ENCODE measurements at regions not wholly inside any gene's neighbourhood (a gene's known extent, or its start where the extent isn't known, plus 50 kb on each side); places are given as distances from the start of the nearest gene placed in this dataset.
"Not testable (repeated sequence)": the region's sequence is repeated elsewhere in the genome, so short reads cannot be mapped to it uniquely, and the experiment has no call there.

DNA sequence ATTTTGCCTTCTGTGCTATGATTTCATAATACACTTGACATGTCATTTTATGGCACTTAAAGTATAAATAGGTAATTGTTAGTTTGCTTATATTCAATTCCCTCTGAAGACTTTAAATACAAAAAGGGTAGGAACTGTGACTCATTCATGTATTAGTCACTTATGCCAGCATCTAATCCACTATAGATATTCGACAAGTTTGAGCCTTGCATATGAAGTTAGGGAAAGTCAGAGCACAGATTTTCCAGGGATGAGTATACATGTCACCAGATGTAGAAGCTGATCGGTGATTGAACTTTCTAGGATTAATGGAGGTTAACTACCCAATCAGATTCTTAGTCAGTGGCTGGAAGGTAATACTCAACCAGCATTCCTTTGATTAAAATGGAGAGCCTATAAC, 1321.5 kb downstream of the XPNPEP1 start:
- no peak overlapping the region for H3K27ac ChIP-seq

GRCh38 chr10:108600511-108600910, 1322.8 kb downstream of the XPNPEP1 start:
- not testable (repeated sequence) for H3K27me3 ChIP-seq, H3K4me2 ChIP-seq

More for the DNA sequence above, 1321.5 kb downstream of the XPNPEP1 start:
- Histone ChIP-seq H3K4me1 (no peaks in the 10 kb centered on the region), H3K36me3 (no peaks in the 10 kb centered on the region), H3K4me2 (no peak overlapping the region), H3K4me3 (no peak overlapping the region), H4K20me1 (no peaks in the 10 kb centered on the region), H3K27me3 (no peaks in the 10 kb centered on the region), H3K9ac (no peak overlapping the region), H3K9me3 (replicated peaks in 1 of 11) (no peaks in the 10 kb centered on the region)
- TF ChIP-seq Cebpa-rat (IDR thresholded peaks at IDR 0.05), result no peak

GRCh38 chr10:108599317-108599716, 1324.0 kb downstream of the XPNPEP1 start:
- not testable (repeated sequence) for H3K27ac ChIP-seq; H4K20me1 ChIP-seq; H3K4me1 ChIP-seq; H3K27me3 ChIP-seq; H3K4me3 ChIP-seq; H3K9ac ChIP-seq; H3K36me3 ChIP-seq; H3K4me2 ChIP-seq; H3K9me3 ChIP-seq (replicated peaks in 1 of 11)

More at GRCh38 chr10:108600511-108600910, 1322.8 kb downstream of the XPNPEP1 start:
- H3K4me3 ChIP-seq; H3K9ac ChIP-seq; H4K20me1 ChIP-seq; H3K9me3 ChIP-seq (replicated peaks in 1 of 11); H3K27ac ChIP-seq; H3K36me3 ChIP-seq; H3K4me1 ChIP-seq: not testable (repeated sequence)

GRCh38 chr10:108598831-108599230, 1324.5 kb downstream of the XPNPEP1 start:
- no peaks in the 10 kb centered on the region for H3K27me3 ChIP-seq
- H3K9me3 ChIP-seq (replicated peaks in 1 of 11), result no peaks in the 10 kb centered on the region
- H3K4me2 ChIP-seq, result no peak overlapping the region
- H3K4me1 ChIP-seq, result peaks cover 0 to 13% (median 8%) of the 10 kb centered on the region in 10 experiments; a peak in 6 of 20 replicates
- no peak for TF ChIP-seq Cebpa-rat (IDR thresholded peaks at IDR 0.05)
- H3K9ac ChIP-seq, result no peak overlapping the region
- no peaks in the 10 kb centered on the region for H4K20me1 ChIP-seq
- no peak overlapping the region for H3K27ac ChIP-seq
- no peak overlapping the region for H3K4me3 ChIP-seq
- H3K36me3 ChIP-seq, result no peaks in the 10 kb centered on the region

- Histone ChIP-seq H3K27me3 (no peaks in the 10 kb centered on the region), H3K4me1 (peaks cover 0 to 13% (median 8%) of the 10 kb centered on the region in 10 experiments; a peak in 6 of 20 replicates), H3K9ac (no peak overlapping the region), H3K9me3 (replicated peaks in 1 of 11) (no peaks in the 10 kb centered on the region), H4K20me1 (no peaks in the 10 kb centered on the region), H3K36me3 (no peaks in the 10 kb centered on the region), H3K4me2 (no peak overlapping the region), H3K4me3 (no peak overlapping the region), H3K27ac (no peak overlapping the region)
- TF ChIP-seq Cebpa-rat (IDR thresholded peaks at IDR 0.05), result no peak
These were observed 1325.0 kb downstream of the XPNPEP1 start for GRCh38 chr10:108598320-108598695.

- no peak overlapping the region for H3K4me3 ChIP-seq
- peaks cover 0 to 13% (median 8%) of the 10 kb centered on the region in 10 experiments; a peak in 6 of 20 replicates for H3K4me1 ChIP-seq
- H3K27me3 ChIP-seq, result no peaks in the 10 kb centered on the region
- H3K4me2 ChIP-seq, result no peak overlapping the region
- H3K27ac ChIP-seq, result no peak overlapping the region
- no peaks in the 10 kb centered on the region for H4K20me1 ChIP-seq
- no peaks in the 10 kb centered on the region for H3K36me3 ChIP-seq
- no peaks in the 10 kb centered on the region for H3K9me3 ChIP-seq (replicated peaks in 1 of 11)
- H3K9ac ChIP-seq, result no peak overlapping the region
- TF ChIP-seq Cebpa-rat (IDR thresholded peaks at IDR 0.05), result no peak
These were observed 1325.5 kb downstream of the XPNPEP1 start for GRCh38 chr10:108597657-108598319.

- Histone ChIP-seq H3K4me1 (peaks cover 0 to 13% (median 8%) of the 10 kb centered on the region in 10 experiments; a peak in 6 of 20 replicates), H3K4me2 (no peak overlapping the region), H3K4me3 (no peak overlapping the region), H3K27me3 (no peaks in the 10 kb centered on the region), H3K27ac (no peak overlapping the region), H3K36me3 (no peaks in the 10 kb centered on the region), H4K20me1 (no peaks in the 10 kb centered on the region), H3K9ac (no peak overlapping the region), H3K9me3 (replicated peaks in 1 of 11) (no peaks in the 10 kb centered on the region)
- TF ChIP-seq Cebpa-rat (IDR thresholded peaks at IDR 0.05), result no peak
These were observed 1326.3 kb downstream of the XPNPEP1 start for GRCh38 chr10:108597031-108597430.

- no peak overlapping the region for H3K9ac ChIP-seq
- no peak overlapping the region for H3K27ac ChIP-seq
- H4K20me1 ChIP-seq, result no peaks in the 10 kb centered on the region
- H3K36me3 ChIP-seq, result no peaks in the 10 kb centered on the region
- no peak overlapping the region for H3K4me2 ChIP-seq
- no peak overlapping the region for H3K4me3 ChIP-seq
- peaks cover 0 to 13% (median 8%) of the 10 kb centered on the region in 10 experiments; a peak in 6 of 20 replicates for H3K4me1 ChIP-seq
- H3K9me3 ChIP-seq (replicated peaks in 1 of 11), result no peaks in the 10 kb centered on the region
- H3K27me3 ChIP-seq, result no peaks in the 10 kb centered on the region
- no peak for TF ChIP-seq Cebpa-rat (IDR thresholded peaks at IDR 0.05)
These were observed 1330.4 kb downstream of the XPNPEP1 start for GRCh38 chr10:108592956-108593355.

DNA sequence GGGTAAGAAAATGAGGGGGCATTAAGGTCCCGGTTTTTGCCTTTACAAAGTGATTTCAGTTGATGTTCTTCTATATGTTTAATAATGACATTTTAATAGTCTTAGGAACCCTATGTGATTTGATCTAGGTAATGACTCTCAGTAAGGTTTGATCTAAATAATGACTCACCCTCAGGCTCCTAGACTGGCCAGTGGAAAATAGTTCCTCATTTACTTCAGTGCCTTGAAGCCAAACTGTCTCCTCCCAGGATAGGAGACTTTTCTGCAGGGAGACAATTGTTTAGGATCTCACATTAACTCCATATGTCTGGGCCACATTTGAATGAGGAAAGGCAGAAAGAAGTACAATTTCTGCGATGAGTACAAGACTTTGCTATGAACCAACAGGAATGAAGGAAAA, 1331.9 kb downstream of the XPNPEP1 start:
- H3K9ac ChIP-seq, result no peak overlapping the region
- no peaks in the 10 kb centered on the region for H3K27me3 ChIP-seq
- no peak overlapping the region for H3K4me2 ChIP-seq
- H3K4me3 ChIP-seq, result no peak overlapping the region
- no peaks in the 10 kb centered on the region for H3K36me3 ChIP-seq
- H3K4me1 ChIP-seq, result peaks cover 0 to 13% (median 8%) of the 10 kb centered on the region in 10 experiments; a peak in 6 of 20 replicates
- H4K20me1 ChIP-seq, result no peaks in the 10 kb centered on the region
- TF ChIP-seq Cebpa-rat (IDR thresholded peaks at IDR 0.05), result no peak
- no peaks in the 10 kb centered on the region for H3K9me3 ChIP-seq (replicated peaks in 1 of 11)
- no peak overlapping the region for H3K27ac ChIP-seq

DNA sequence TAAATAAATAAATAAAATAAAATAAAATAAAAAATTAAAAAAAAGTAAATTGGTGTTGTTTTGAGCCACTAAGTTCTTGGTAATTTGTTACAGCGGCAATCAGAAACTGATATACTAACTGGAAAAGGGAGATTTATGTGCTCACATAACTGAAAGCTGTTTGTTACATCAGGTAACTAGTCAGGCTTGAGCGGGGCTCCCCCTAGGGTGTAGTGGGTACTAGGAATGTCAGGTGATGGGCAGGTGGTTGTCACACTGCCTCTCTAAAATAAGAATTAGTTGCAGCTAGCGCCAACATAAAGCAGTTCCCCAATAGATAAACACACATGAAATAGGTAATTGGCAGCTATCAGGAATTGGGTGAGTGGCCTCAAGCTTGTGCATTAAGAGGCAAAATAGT, 1336.9 kb downstream of the XPNPEP1 start:
- no peak for TF ChIP-seq Cebpa-rat (IDR thresholded peaks at IDR 0.05)
- no peak overlapping the region for H3K9ac ChIP-seq
- H3K4me1 ChIP-seq, result no peaks in the 10 kb centered on the region
- H3K36me3 ChIP-seq, result no peaks in the 10 kb centered on the region
- no peaks in the 10 kb centered on the region for H4K20me1 ChIP-seq
- H3K9me3 ChIP-seq (replicated peaks in 1 of 11), result peaks cover 0 to 4% (median 0%) of the 10 kb centered on the region in 11 experiments; a peak in 1 of 22 replicates
- H3K27ac ChIP-seq, result no peak overlapping the region
- no peak overlapping the region for H3K4me3 ChIP-seq
- no peak overlapping the region for H3K4me2 ChIP-seq
- H3K27me3 ChIP-seq, result no peaks in the 10 kb centered on the region

Data from BLaER1 treated with 17β-estradiol and CSF1 and Interleukin-3, amounts not matched to agents 10 nM and 100 nM (cell line).